MCF 10A (cell line): ENCODE measurements at regions not wholly inside any gene's neighbourhood (a gene's known extent, or its start where the extent isn't known, plus 50 kb on each side); places are given as distances from the start of the nearest gene placed in this dataset.

ENCODE experiments used
- BruUV-seq: library from RNA; stranded (reverse); fragments of 400-500 nt; replicated peaks from 2 replicates; lab custom pipeline; 2021; lab: Mats Ljungman, UMichigan
- CTCF ChIA-PET: fragments of 300-600 bp; sonication (Branson Sonifier 250); formaldehyde crosslinking; extraction: SDS; loops from one replicate; lab custom pipeline; 2021; ENCODE audit warnings: antibody characterized with exemption, inconsistent platforms; lab: Yijun Ruan, JAX
- POLR2A ChIA-PET: fragments of 300-600, 350-650 bp; sonication (Branson Sonifier 250); formaldehyde crosslinking; extraction: SDS; loops from one replicate; lab custom pipeline; 2020; ENCODE audit warnings: antibody characterized with exemption, inconsistent platforms; lab: Yijun Ruan, JAX
- DNase-seq: peaks from one replicate; pipeline ENCODE4 v3.0.0-alpha.2; 2018; ENCODE audit not compliant: unreplicated experiment
- H3K27ac Mint-ChIP-seq: one replicate; pipeline ENCODE4 v1.8.0; 2022; ENCODE audit warnings: mild to moderate bottlenecking, low read depth, mixed read lengths; ENCODE audit not compliant: unreplicated experiment
- H3K27me3 Mint-ChIP-seq: one replicate; pipeline ENCODE4 v1.8.0; 2022; ENCODE audit warnings: mixed read lengths; ENCODE audit not compliant: insufficient read depth, unreplicated experiment
- H3K36me3 Mint-ChIP-seq: one replicate; pipeline ENCODE4 v1.8.0; 2022; ENCODE audit warnings: mild to moderate bottlenecking, moderate library complexity, mixed read lengths; ENCODE audit not compliant: insufficient read depth, unreplicated experiment
- H3K4me1 Mint-ChIP-seq: one replicate; pipeline ENCODE4 v1.8.0; 2022; ENCODE audit warnings: mixed read lengths; ENCODE audit not compliant: insufficient read depth, unreplicated experiment
- H3K4me3 Mint-ChIP-seq: one replicate; pipeline ENCODE4 v1.8.0; 2022; ENCODE audit warnings: mild to moderate bottlenecking, moderate library complexity, mixed read lengths; ENCODE audit not compliant: unreplicated experiment
- H3K9me3 Mint-ChIP-seq: one replicate; pipeline ENCODE4 v1.8.0; 2022; ENCODE audit warnings: mixed read lengths; ENCODE audit not compliant: unreplicated experiment
- intact Hi-C: fragments of 100-400 bp; cut with micrococcal nuclease; formaldehyde crosslinking; loops from 2 replicates; pipeline ENCODE4 v1.14.1; 2022
- TF ChIP-seq, protein P1 (sequence below): fragments of 200-600 bp; IDR thresholded peaks from one replicate; pipeline ENCODE4 v1.8.0; 2022; ENCODE audit warnings: antibody characterized with exemption, mild to moderate bottlenecking; ENCODE audit not compliant: unreplicated experiment

- H3K36me3 Mint-ChIP-seq: no peaks in the 10 kb centered on the region
- TF ChIP-seq, protein P1, sequence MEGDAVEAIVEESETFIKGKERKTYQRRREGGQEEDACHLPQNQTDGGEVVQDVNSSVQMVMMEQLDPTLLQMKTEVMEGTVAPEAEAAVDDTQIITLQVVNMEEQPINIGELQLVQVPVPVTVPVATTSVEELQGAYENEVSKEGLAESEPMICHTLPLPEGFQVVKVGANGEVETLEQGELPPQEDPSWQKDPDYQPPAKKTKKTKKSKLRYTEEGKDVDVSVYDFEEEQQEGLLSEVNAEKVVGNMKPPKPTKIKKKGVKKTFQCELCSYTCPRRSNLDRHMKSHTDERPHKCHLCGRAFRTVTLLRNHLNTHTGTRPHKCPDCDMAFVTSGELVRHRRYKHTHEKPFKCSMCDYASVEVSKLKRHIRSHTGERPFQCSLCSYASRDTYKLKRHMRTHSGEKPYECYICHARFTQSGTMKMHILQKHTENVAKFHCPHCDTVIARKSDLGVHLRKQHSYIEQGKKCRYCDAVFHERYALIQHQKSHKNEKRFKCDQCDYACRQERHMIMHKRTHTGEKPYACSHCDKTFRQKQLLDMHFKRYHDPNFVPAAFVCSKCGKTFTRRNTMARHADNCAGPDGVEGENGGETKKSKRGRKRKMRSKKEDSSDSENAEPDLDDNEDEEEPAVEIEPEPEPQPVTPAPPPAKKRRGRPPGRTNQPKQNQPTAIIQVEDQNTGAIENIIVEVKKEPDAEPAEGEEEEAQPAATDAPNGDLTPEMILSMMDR: no peak
- intact Hi-C loops: no loop called here
- H3K4me1 Mint-ChIP-seq: no peaks in the 10 kb centered on the region
- POLR2A ChIA-PET: no interaction called here
- no peak for DNase-seq
- no peak overlapping the region for H3K4me3 Mint-ChIP-seq
- H3K27me3 Mint-ChIP-seq: peaks cover 62% of the 10 kb centered on the region
- BruUV-seq: no TSS peak
- CTCF ChIA-PET: interaction anchor here (0.5 kb wide), 1 partner anchor 413 kb away, joined by 3 read pairs; no protein-coding TSS in a partner anchor
- no peaks in the 10 kb centered on the region for H3K9me3 Mint-ChIP-seq
- no peak overlapping the region for H3K27ac Mint-ChIP-seq
Observed at GRCh38 chr16:73418051-73418450, 370.1 kb upstream of the ZFHX3 start.

DNA sequence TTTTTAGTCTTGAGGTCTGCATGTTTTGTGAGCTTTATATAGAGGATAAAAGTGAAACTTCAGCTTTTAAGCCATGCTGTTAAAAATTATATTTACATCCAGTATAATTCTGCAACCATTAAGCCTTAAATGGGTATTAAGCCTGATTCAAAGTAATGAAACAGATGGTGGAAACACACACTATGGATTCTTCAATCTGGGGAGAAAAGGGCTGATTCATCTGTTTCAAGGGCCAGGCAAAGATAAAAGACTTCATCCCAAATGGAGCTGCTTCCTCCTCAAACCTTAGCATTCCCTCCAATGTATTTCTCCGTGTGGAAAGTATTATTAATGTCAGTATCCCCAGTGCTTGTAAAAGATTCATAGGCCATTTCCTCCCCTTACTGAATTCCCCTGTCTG lies 367.4 kb upstream of the ZFHX3 start:
- H3K27ac Mint-ChIP-seq: no peak overlapping the region
- intact Hi-C loops: no loop called here
- no TSS peak for BruUV-seq
- peaks cover 62% of the 10 kb centered on the region for H3K27me3 Mint-ChIP-seq
- no peaks in the 10 kb centered on the region for H3K36me3 Mint-ChIP-seq
- CTCF ChIA-PET: interaction anchor here (0.7 kb wide), 1 partner anchor 583 kb away, joined by 4 read pairs; no protein-coding TSS in a partner anchor
- DNase-seq: no peak
- TF ChIP-seq, protein P1: no peak
- H3K9me3 Mint-ChIP-seq: no peaks in the 10 kb centered on the region
- H3K4me3 Mint-ChIP-seq: no peak overlapping the region
- POLR2A ChIA-PET: no interaction called here
- H3K4me1 Mint-ChIP-seq: no peaks in the 10 kb centered on the region

DNA sequence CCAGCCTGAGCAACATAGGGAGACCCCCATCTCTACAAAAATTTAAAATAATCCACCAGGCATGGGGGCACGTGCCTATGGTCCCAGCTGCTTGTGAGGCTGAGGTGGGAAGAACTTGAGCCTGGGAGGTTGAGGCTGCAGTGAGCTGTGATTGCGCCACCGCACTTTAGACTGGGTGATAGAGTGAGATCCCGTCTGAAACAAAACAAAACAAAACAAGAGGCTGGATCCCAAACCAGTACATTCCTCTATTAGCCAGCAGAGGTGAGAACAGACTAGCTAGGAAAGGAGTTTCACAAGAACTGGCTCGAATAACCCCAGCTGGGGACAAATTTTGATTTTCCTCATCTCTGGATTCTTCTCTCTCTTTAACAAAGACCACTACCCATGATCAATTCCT lies 366.7 kb upstream of the ZFHX3 start:
- no peaks in the 10 kb centered on the region for H3K36me3 Mint-ChIP-seq
- intact Hi-C loops: no loop called here
- ChIA-PET POLR2A (no interaction called here), CTCF (interaction anchor here (0.7 kb wide), 1 partner anchor 582 kb away, joined by 4 read pairs; no protein-coding TSS in a partner anchor)
- H3K27me3 Mint-ChIP-seq: peaks cover 61% of the 10 kb centered on the region
- TF ChIP-seq, protein P1: no peak
- H3K4me1 Mint-ChIP-seq: no peaks in the 10 kb centered on the region
- DNase-seq: peak; percentile 3
- BruUV-seq: no TSS peak
- no peaks in the 10 kb centered on the region for H3K9me3 Mint-ChIP-seq
- no peak overlapping the region for H3K27ac Mint-ChIP-seq
- no peak overlapping the region for H3K4me3 Mint-ChIP-seq

DNA sequence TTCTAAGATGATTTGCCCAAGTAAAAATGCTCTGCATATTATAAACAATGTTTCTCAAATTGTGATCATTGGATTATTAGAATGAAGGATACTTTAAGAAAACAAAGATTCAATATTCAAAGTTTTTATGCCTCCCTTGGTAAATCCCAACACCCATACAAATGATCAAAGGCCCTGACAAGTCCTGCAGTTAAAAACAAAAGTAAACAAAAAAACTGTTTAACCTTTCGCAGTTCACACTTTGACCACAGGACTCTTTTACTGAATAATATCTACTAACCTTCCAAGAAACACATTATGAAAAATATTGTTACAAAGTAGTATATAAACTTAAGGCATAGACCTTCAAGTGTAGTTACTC lies 365.9 kb upstream of the ZFHX3 start:
- POLR2A ChIA-PET: no interaction called here
- Mint-ChIP-seq H3K4me3 (no peak overlapping the region), H3K36me3 (no peaks in the 10 kb centered on the region), H3K4me1 (no peaks in the 10 kb centered on the region), H3K27ac (no peak overlapping the region), H3K9me3 (no peaks in the 10 kb centered on the region), H3K27me3 (peaks cover 61% of the 10 kb centered on the region)
- no TSS peak for BruUV-seq
- DNase-seq: no peak
- intact Hi-C loops: no loop called here
- CTCF ChIA-PET: interaction anchor here (0.7 kb wide), 1 partner anchor 37 kb away, joined by 3 read pairs; no protein-coding TSS in a partner anchor
- TF ChIP-seq, protein P1: no peak
